WTC11 (cell line): ENCODE measurements at regions not wholly inside any gene's neighbourhood (a gene's known extent, or its start where the extent isn't known, plus 50 kb on each side); places are given as distances from the start of the nearest gene placed in this dataset.

Experiments
- ATAC-seq: fragments of 200-7000 bp; cut with Tn5 transposase; 2 replicates; pipeline ENCODE4 v1.10.0; 2021; ENCODE audit warnings: mild to moderate bottlenecking, moderate library complexity
- CTCF ChIA-PET: fragments of 300-600 bp; sonication (Branson Sonifier 250); formaldehyde crosslinking; loops from one replicate; lab custom pipeline; 2021; ENCODE audit warnings: antibody characterized with exemption; lab: Charles Lee
- POLR2A ChIA-PET: fragments of 350-600 bp; sonication (Branson Sonifier 250); formaldehyde crosslinking; loops from one replicate; lab custom pipeline; 2021; ENCODE audit warnings: antibody characterized with exemption; lab: Charles Lee
- DNase-seq: peaks from one replicate; pipeline ENCODE4 v3.0.0; 2021; ENCODE audit warnings: low spot score
- H3K27ac Mint-ChIP-seq: 2 replicates; pipeline ENCODE4 v1.8.0; 2021; ENCODE audit warnings: mixed read lengths
- H3K27me3 Mint-ChIP-seq: 2 replicates; pipeline ENCODE4 v1.8.0; 2021; ENCODE audit warnings: low read depth, mild to moderate bottlenecking, moderate library complexity, mixed read lengths
- H3K36me3 Mint-ChIP-seq: 2 replicates; pipeline ENCODE4 v1.8.0; 2021; ENCODE audit warnings: mixed read lengths
- H3K4me1 Mint-ChIP-seq: 2 replicates; pipeline ENCODE4 v1.8.0; 2022; ENCODE audit warnings: mixed read lengths
- H3K4me3 Mint-ChIP-seq: 2 replicates; pipeline ENCODE4 v1.8.0; 2021; ENCODE audit warnings: mild to moderate bottlenecking, moderate library complexity, mixed read lengths
- H3K9me3 Mint-ChIP-seq: 2 replicates; pipeline ENCODE4 v1.8.0; 2021; ENCODE audit warnings: mixed read lengths
- AFF4 ChIP-seq: sonication (generic); formaldehyde crosslinking; IDR thresholded peaks from 2 replicates; pipeline ENCODE4 v1.8.1; 2023; ENCODE audit warnings: mild to moderate bottlenecking, missing genetic modification reagents, borderline replicate concordance
- GTF2I ChIP-seq: fragments of 250-450 bp; sonication (Bioruptor Pico); conservative IDR thresholded peaks from 2 replicates; pipeline ENCODE4 v1.4.0; 2021; ENCODE audit warnings: mild to moderate bottlenecking
- IRF2 ChIP-seq: sonication (generic); formaldehyde crosslinking; IDR thresholded peaks from 2 replicates; pipeline ENCODE4 v1.8.0; 2022; ENCODE audit warnings: low read depth, missing genetic modification reagents, borderline replicate concordance
- PRRX2 ChIP-seq: fragments of 250-450 bp; sonication (Bioruptor Pico); IDR thresholded peaks from 2 replicates; pipeline ENCODE4 v1.8.0; 2021; ENCODE audit warnings: mild to moderate bottlenecking
- RELA ChIP-seq: sonication (generic); formaldehyde crosslinking; IDR thresholded peaks from 2 replicates; pipeline ENCODE4 v1.8.1; 2022; ENCODE audit warnings: missing genetic modification reagents, mild to moderate bottlenecking, borderline replicate concordance
- STAT6 ChIP-seq: sonication (generic); formaldehyde crosslinking; conservative IDR thresholded peaks from 2 replicates; pipeline ENCODE4 v1.8.1; 2023; ENCODE audit warnings: mild to moderate bottlenecking, low read depth, missing genetic modification reagents, moderate library complexity
- ZNF396 ChIP-seq: fragments of 250-450 bp; sonication (Bioruptor Pico); IDR thresholded peaks from 2 replicates; pipeline ENCODE4 v1.8.0; 2021; ENCODE audit warnings: mild to moderate bottlenecking, moderate library complexity, borderline replicate concordance
- ZNF416 ChIP-seq: fragments of 250-450 bp; sonication (Bioruptor Pico); IDR thresholded peaks from 2 replicates; pipeline ENCODE4 v1.9.0; 2021; ENCODE audit warnings: mild to moderate bottlenecking, inconsistent platforms
- TF ChIP-seq, protein P1 (sequence below): sonication (generic); formaldehyde crosslinking; IDR thresholded peaks from 2 replicates; pipeline ENCODE4 v1.8.0; 2022; ENCODE audit warnings: mild to moderate bottlenecking, missing genetic modification reagents
- TF ChIP-seq, protein P2 (sequence below): fragments of 250-450 bp; sonication (Bioruptor Pico); IDR thresholded peaks from 2 replicates; pipeline ENCODE4 v1.9.0; 2021; ENCODE audit warnings: mild to moderate bottlenecking, borderline replicate concordance
- TF ChIP-seq, protein P3 (sequence below): fragments of 250-450 bp; sonication (Bioruptor Pico); IDR thresholded peaks from 2 replicates; pipeline ENCODE4 v2.1.2; 2022; ENCODE audit warnings: mild to moderate bottlenecking, moderate library complexity
- TF ChIP-seq, protein P4 (sequence below): sonication (generic); formaldehyde crosslinking; IDR thresholded peaks from 2 replicates; pipeline ENCODE4 v1.8.0; 2023; ENCODE audit warnings: mild to moderate bottlenecking, missing genetic modification reagents

DNA sequence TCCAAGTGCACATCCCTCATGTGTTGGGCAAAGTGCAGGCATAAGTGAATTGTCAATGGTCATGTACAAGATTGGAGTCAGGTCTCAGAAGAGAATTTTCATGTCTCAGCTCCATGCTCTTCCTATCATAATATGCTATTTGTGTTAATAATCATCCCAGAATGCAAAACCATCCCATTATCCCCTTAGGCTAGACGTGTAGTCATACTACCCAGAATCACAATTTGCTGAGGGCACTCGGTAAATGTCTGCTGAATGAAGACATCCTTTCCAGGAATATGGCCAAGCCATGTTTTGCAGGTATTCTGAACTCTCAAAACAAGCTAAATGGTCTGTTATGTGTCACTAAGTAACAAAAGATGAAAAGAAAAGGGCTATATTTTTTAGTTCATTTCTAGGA, 263.8 kb downstream of the RAD51AP2 start:
- DNase-seq (no peak), ATAC-seq (no peak)
- TF ChIP-seq, protein P1, sequence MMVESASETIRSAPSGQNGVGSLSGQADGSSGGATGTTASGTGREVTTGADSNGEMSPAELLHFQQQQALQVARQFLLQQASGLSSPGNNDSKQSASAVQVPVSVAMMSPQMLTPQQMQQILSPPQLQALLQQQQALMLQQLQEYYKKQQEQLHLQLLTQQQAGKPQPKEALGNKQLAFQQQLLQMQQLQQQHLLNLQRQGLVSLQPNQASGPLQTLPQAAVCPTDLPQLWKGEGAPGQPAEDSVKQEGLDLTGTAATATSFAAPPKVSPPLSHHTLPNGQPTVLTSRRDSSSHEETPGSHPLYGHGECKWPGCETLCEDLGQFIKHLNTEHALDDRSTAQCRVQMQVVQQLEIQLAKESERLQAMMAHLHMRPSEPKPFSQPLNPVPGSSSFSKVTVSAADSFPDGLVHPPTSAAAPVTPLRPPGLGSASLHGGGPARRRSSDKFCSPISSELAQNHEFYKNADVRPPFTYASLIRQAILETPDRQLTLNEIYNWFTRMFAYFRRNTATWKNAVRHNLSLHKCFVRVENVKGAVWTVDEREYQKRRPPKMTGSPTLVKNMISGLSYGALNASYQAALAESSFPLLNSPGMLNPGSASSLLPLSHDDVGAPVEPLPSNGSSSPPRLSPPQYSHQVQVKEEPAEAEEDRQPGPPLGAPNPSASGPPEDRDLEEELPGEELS (CRISPR knock-in tag): no peak
- TF ChIP-seq AFF4 (CRISPR knock-in tag) (no peak), ZNF396 (CRISPR knock-in tag) (no peak), STAT6 (CRISPR knock-in tag) (no peak), ZNF416 (CRISPR knock-in tag) (no peak), RELA (CRISPR knock-in tag) (no peak), GTF2I (no peak), PRRX2 (CRISPR knock-in tag) (no peak), IRF2 (CRISPR knock-in tag) (no peak)
- TF ChIP-seq, protein P2, sequence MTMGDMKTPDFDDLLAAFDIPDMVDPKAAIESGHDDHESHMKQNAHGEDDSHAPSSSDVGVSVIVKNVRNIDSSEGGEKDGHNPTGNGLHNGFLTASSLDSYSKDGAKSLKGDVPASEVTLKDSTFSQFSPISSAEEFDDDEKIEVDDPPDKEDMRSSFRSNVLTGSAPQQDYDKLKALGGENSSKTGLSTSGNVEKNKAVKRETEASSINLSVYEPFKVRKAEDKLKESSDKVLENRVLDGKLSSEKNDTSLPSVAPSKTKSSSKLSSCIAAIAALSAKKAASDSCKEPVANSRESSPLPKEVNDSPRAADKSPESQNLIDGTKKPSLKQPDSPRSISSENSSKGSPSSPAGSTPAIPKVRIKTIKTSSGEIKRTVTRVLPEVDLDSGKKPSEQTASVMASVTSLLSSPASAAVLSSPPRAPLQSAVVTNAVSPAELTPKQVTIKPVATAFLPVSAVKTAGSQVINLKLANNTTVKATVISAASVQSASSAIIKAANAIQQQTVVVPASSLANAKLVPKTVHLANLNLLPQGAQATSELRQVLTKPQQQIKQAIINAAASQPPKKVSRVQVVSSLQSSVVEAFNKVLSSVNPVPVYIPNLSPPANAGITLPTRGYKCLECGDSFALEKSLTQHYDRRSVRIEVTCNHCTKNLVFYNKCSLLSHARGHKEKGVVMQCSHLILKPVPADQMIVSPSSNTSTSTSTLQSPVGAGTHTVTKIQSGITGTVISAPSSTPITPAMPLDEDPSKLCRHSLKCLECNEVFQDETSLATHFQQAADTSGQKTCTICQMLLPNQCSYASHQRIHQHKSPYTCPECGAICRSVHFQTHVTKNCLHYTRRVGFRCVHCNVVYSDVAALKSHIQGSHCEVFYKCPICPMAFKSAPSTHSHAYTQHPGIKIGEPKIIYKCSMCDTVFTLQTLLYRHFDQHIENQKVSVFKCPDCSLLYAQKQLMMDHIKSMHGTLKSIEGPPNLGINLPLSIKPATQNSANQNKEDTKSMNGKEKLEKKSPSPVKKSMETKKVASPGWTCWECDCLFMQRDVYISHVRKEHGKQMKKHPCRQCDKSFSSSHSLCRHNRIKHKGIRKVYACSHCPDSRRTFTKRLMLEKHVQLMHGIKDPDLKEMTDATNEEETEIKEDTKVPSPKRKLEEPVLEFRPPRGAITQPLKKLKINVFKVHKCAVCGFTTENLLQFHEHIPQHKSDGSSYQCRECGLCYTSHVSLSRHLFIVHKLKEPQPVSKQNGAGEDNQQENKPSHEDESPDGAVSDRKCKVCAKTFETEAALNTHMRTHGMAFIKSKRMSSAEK (CRISPR knock-in tag): no peak
- TF ChIP-seq, protein P3, sequence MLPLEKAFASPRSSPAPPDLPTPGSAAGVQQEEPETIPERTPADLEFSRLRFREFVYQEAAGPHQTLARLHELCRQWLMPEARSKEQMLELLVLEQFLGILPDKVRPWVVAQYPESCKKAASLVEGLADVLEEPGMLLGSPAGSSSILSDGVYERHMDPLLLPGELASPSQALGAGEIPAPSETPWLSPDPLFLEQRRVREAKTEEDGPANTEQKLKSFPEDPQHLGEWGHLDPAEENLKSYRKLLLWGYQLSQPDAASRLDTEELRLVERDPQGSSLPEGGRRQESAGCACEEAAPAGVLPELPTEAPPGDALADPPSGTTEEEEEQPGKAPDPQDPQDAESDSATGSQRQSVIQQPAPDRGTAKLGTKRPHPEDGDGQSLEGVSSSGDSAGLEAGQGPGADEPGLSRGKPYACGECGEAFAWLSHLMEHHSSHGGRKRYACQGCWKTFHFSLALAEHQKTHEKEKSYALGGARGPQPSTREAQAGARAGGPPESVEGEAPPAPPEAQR (CRISPR knock-in tag): no peak
- TF ChIP-seq, protein P4, sequence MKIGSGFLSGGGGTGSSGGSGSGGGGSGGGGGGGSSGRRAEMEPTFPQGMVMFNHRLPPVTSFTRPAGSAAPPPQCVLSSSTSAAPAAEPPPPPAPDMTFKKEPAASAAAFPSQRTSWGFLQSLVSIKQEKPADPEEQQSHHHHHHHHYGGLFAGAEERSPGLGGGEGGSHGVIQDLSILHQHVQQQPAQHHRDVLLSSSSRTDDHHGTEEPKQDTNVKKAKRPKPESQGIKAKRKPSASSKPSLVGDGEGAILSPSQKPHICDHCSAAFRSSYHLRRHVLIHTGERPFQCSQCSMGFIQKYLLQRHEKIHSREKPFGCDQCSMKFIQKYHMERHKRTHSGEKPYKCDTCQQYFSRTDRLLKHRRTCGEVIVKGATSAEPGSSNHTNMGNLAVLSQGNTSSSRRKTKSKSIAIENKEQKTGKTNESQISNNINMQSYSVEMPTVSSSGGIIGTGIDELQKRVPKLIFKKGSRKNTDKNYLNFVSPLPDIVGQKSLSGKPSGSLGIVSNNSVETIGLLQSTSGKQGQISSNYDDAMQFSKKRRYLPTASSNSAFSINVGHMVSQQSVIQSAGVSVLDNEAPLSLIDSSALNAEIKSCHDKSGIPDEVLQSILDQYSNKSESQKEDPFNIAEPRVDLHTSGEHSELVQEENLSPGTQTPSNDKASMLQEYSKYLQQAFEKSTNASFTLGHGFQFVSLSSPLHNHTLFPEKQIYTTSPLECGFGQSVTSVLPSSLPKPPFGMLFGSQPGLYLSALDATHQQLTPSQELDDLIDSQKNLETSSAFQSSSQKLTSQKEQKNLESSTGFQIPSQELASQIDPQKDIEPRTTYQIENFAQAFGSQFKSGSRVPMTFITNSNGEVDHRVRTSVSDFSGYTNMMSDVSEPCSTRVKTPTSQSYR (CRISPR knock-in tag): no peak
- no peak overlapping the region for H3K4me3 Mint-ChIP-seq
- H3K9me3 Mint-ChIP-seq: no peaks in the 10 kb centered on the region
- ChIA-PET POLR2A (no interaction called here), CTCF (no interaction called here)
- H3K36me3 Mint-ChIP-seq: no peaks in the 10 kb centered on the region
- H3K4me1 Mint-ChIP-seq: no peaks in the 10 kb centered on the region
- H3K27me3 Mint-ChIP-seq: no peaks in the 10 kb centered on the region; the same call in 1 of the 2 replicates
- no peak overlapping the region for H3K27ac Mint-ChIP-seq
